ENCODE measurements at regions not wholly inside any gene's neighbourhood (a gene's known extent, or its start where the extent isn't known, plus 50 kb on each side); places are given as distances from the start of the nearest gene placed in this dataset.

GRCh38 chr11:23166376-23166775 lies 306.1 kb upstream of the CCDC179 start:
- FAIRE-seq (no peak), DNase-seq (ENCODE audit: insufficient read length, low spot score) (no peak)
- TF ChIP-seq POU2F2 (IDR thresholded peaks at IDR 0.05; ENCODE audit: low read depth, low read length) (no peak), SPI1 (IDR thresholded peaks at IDR 0.05; ENCODE audit: low read depth, low read length) (no peak), TAF1 (IDR thresholded peaks at IDR 0.05; ENCODE audit: low read depth, low read length) (no peak)

- TF ChIP-seq POU2F2 (IDR thresholded peaks at IDR 0.05; ENCODE audit: low read depth, low read length) = no peak
- no peak for TF ChIP-seq SPI1 (IDR thresholded peaks at IDR 0.05; ENCODE audit: low read depth, low read length)
- DNase-seq (ENCODE audit: insufficient read length, low spot score) (no peak), FAIRE-seq (no peak)
Measured at GRCh38 chr11:23179609-23180008, 319.3 kb upstream of the CCDC179 start.

GRCh38 chr11:23181022-23181807 lies 320.9 kb upstream of the CCDC179 start:
- TF ChIP-seq PAX5 (IDR thresholded peaks at IDR 0.05; ENCODE audit: insufficient read depth, low read length, severe bottlenecking) (no peak), TAF1 (IDR thresholded peaks at IDR 0.05; ENCODE audit: low read depth, low read length) (no peak), POLR2A (IDR thresholded peaks at IDR 0.05; ENCODE audit: low read depth, low read length) (no peak), SPI1 (IDR thresholded peaks at IDR 0.05; ENCODE audit: low read depth, low read length) (no peak), POLR2AphosphoS5 (IDR thresholded peaks at IDR 0.05; ENCODE audit: low read depth, low read length) (no peak), POU2F2 (IDR thresholded peaks at IDR 0.05; ENCODE audit: low read depth, low read length) (no peak)
- FAIRE-seq (no peak), DNase-seq (ENCODE audit: insufficient read length, low spot score) (no peak)

GRCh38 chr11:23192256-23192655 lies 332.0 kb upstream of the CCDC179 start:
- TF ChIP-seq PAX5 (IDR thresholded peaks at IDR 0.05; ENCODE audit: insufficient read depth, low read length, severe bottlenecking) = no peak
- no peak for TF ChIP-seq TAF1 (IDR thresholded peaks at IDR 0.05; ENCODE audit: low read depth, low read length)
- no peak for TF ChIP-seq SPI1 (IDR thresholded peaks at IDR 0.05; ENCODE audit: low read depth, low read length)
- TF ChIP-seq POU2F2 (IDR thresholded peaks at IDR 0.05; ENCODE audit: low read depth, low read length) = no peak
- TF ChIP-seq POLR2A (IDR thresholded peaks at IDR 0.05; ENCODE audit: low read depth, low read length) = no peak
- no peak for DNase-seq (ENCODE audit: insufficient read length, low spot score)
- no peak for FAIRE-seq

- FAIRE-seq = no peak
- no peak for TF ChIP-seq POU2F2 (IDR thresholded peaks at IDR 0.05; ENCODE audit: low read depth, low read length)
- no peak for TF ChIP-seq PAX5 (IDR thresholded peaks at IDR 0.05; ENCODE audit: insufficient read depth, low read length, severe bottlenecking)
- no peak for TF ChIP-seq SPI1 (IDR thresholded peaks at IDR 0.05; ENCODE audit: low read depth, low read length)
- no peak for TF ChIP-seq POLR2AphosphoS5 (IDR thresholded peaks at IDR 0.05; ENCODE audit: low read depth, low read length)
- no peak for TF ChIP-seq TAF1 (IDR thresholded peaks at IDR 0.05; ENCODE audit: low read depth, low read length)
- no peak for TF ChIP-seq POLR2A (IDR thresholded peaks at IDR 0.05; ENCODE audit: low read depth, low read length)
- no peak for DNase-seq (ENCODE audit: insufficient read length, low spot score)
Measured at GRCh38 chr11:23201936-23202522, 341.8 kb upstream of the CCDC179 start.

GRCh38 chr11:23202611-23203010 lies 342.3 kb upstream of the CCDC179 start:
- DNase-seq (ENCODE audit: insufficient read length, low spot score) = no peak
- FAIRE-seq = no peak
- TF ChIP-seq POU2F2 (IDR thresholded peaks at IDR 0.05; ENCODE audit: low read depth, low read length) (no peak), TAF1 (IDR thresholded peaks at IDR 0.05; ENCODE audit: low read depth, low read length) (no peak), POLR2A (IDR thresholded peaks at IDR 0.05; ENCODE audit: low read depth, low read length) (no peak), POLR2AphosphoS5 (IDR thresholded peaks at IDR 0.05; ENCODE audit: low read depth, low read length) (no peak), SPI1 (IDR thresholded peaks at IDR 0.05; ENCODE audit: low read depth, low read length) (no peak), PAX5 (IDR thresholded peaks at IDR 0.05; ENCODE audit: insufficient read depth, low read length, severe bottlenecking) (no peak)

GRCh38 chr11:23205156-23205871 lies 345.0 kb upstream of the CCDC179 start:
- no peak for DNase-seq (ENCODE audit: insufficient read length, low spot score)
- no peak for FAIRE-seq
- no peak for TF ChIP-seq SPI1 (IDR thresholded peaks at IDR 0.05; ENCODE audit: low read depth, low read length)
- no peak for TF ChIP-seq POU2F2 (IDR thresholded peaks at IDR 0.05; ENCODE audit: low read depth, low read length)
- no peak for TF ChIP-seq PAX5 (IDR thresholded peaks at IDR 0.05; ENCODE audit: insufficient read depth, low read length, severe bottlenecking)
- TF ChIP-seq TAF1 (IDR thresholded peaks at IDR 0.05; ENCODE audit: low read depth, low read length) = no peak

GRCh38 chr11:23206741-23207336 lies 346.6 kb upstream of the CCDC179 start:
- FAIRE-seq (no peak), DNase-seq (ENCODE audit: insufficient read length, low spot score) (no peak)
- TF ChIP-seq POLR2AphosphoS5 (IDR thresholded peaks at IDR 0.05; ENCODE audit: low read depth, low read length) (no peak), TAF1 (IDR thresholded peaks at IDR 0.05; ENCODE audit: low read depth, low read length) (no peak), PAX5 (IDR thresholded peaks at IDR 0.05; ENCODE audit: insufficient read depth, low read length, severe bottlenecking) (no peak), POLR2A (IDR thresholded peaks at IDR 0.05; ENCODE audit: low read depth, low read length) (no peak), SPI1 (IDR thresholded peaks at IDR 0.05; ENCODE audit: low read depth, low read length) (no peak), POU2F2 (IDR thresholded peaks at IDR 0.05; ENCODE audit: low read depth, low read length) (no peak)

- FAIRE-seq = no peak
- TF ChIP-seq POLR2A (IDR thresholded peaks at IDR 0.05; ENCODE audit: low read depth, low read length) (no peak), POLR2AphosphoS5 (IDR thresholded peaks at IDR 0.05; ENCODE audit: low read depth, low read length) (no peak), POU2F2 (IDR thresholded peaks at IDR 0.05; ENCODE audit: low read depth, low read length) (no peak), TAF1 (IDR thresholded peaks at IDR 0.05; ENCODE audit: low read depth, low read length) (no peak), SPI1 (IDR thresholded peaks at IDR 0.05; ENCODE audit: low read depth, low read length) (no peak), PAX5 (IDR thresholded peaks at IDR 0.05; ENCODE audit: insufficient read depth, low read length, severe bottlenecking) (no peak)
- DNase-seq (ENCODE audit: insufficient read length, low spot score) = no peak
Measured at GRCh38 chr11:23211221-23211620, 350.9 kb upstream of the CCDC179 start.
